ENCODE measurements at regions not wholly inside any gene's neighbourhood (a gene's known extent, or its start where the extent isn't known, plus 50 kb on each side); places are given as distances from the start of the nearest gene placed in this dataset.
A peak's percentile ranks its signal among the peaks of the same experiment; 100 is the strongest.

DNA sequence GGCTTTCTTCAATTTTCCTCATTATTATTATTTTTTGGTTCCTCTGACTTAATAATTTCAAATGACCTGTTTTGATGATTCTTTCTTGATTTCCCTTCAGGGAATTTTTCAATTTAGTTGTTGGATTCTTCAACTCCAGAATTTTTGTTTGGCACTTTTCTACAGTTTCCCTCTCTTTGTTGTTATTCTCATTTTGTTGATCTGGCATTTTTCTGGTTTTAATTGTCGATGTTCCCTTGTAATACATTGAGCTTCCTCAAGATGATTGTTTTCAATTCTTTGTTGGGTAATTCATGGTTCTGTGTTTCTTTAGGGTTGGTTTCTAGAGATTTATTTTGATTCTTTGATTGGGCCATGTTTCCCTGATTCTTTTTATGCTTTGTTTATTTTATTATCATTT is 67.8 kb upstream of the DNAJC1 start:
- DNase-seq = no peak

DNA sequence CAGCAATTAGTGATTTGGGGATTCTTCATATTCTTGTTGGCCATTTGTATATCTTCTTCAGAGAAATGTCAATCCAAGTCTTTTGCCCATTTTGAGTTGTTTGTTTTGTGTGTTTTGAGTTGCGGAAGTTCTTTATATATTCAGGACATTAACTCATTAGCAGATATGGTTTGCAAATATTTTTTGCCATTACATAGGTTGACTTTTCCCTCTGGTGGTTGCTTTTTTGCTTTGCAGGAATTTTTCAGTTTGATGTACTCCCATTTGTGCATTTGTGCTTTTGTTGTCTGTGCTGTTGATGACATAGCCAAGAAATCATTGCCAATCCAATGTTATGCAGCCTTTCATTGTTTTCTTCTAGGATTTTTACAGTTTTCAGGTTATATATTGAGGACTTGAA is 63.6 kb upstream of the DNAJC1 start:
- DNase-seq = no peak

DNA sequence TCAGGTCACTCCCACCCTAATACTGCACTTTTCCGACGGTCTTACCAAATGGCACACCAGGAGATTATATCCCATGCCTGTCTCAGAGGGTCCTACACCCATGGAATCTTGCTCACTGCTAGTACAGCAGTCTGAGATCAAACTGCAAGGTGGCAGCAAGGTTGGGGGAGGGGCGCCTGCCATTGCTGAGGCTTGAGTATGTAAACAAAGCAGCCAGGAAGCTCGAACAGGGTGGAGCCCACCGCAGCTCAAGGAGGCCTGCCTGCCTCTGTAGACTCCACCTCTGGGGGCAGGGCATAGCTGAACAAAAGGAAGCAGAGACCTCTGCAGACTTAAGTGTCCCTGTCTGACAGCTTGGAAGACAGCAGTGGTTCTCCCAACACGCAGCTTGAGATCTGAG is 57.5 kb upstream of the DNAJC1 start:
- peak; percentile 8 for DNase-seq

DNA sequence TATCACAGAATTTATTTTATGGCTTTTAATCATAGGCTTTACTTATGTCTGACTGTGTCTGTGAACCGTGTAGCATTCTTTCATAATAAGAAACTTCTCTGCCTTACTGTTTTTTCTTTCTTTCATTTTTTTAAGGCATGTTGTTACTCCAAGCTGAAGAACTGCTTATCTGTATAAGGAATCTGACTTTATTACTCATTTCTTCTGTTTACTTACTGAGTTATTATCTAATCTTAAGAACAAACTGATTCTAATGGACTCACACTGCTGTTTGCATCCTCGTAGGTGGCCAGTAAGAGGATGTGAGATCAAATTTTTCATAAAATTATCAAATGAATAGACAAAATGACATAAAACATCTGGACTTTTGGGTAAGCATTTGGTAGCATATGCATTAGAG is 54.7 kb upstream of the DNAJC1 start:
- no peak for DNase-seq

GRCh38 chr10:22054961-22055360 is 51.4 kb upstream of the DNAJC1 start:
- no peak for DNase-seq
